IMR-90 (cell line): ENCODE measurements at regions not wholly inside any gene's neighbourhood (a gene's known extent, or its start where the extent isn't known, plus 50 kb on each side); places are given as distances from the start of the nearest gene placed in this dataset.

Source experiments
- ATAC-seq: fragments of 200-7000 bp; cut with Tn5 transposase; 2 replicates; pipeline ENCODE4 v1.9.1; 2020; ENCODE audit warnings: low read depth, mild to moderate bottlenecking, moderate library complexity
- BruUV-seq: library from RNA; stranded (reverse); fragments of 400-500 nt; replicated peaks from 2 replicates; lab custom pipeline; 2021; lab: Mats Ljungman, UMichigan
- CTCF ChIA-PET: fragments of 300-600 bp; formaldehyde crosslinking; extraction: SDS; loops from one replicate; lab custom pipeline; 2021; ENCODE audit warnings: antibody characterized with exemption; lab: Yijun Ruan, JAX
- POLR2A ChIA-PET: fragments of 300-600 bp; sonication (Branson Sonifier 250); formaldehyde crosslinking; loops from one replicate; lab custom pipeline; 2022; ENCODE audit warnings: antibody characterized with exemption; ENCODE audit not compliant: unreplicated experiment; lab: Charles Lee
- DNase-seq: peaks from one replicate; pipeline ENCODE4 v3.0.0; 2013
- H2AFZ ChIP-seq: replicated peaks from 2 replicates; pipeline ENCODE3; 2013; ENCODE audit warnings: low read length, mild to moderate bottlenecking; ENCODE audit not compliant: poor library complexity
- H2AK5ac ChIP-seq: 2 replicates; pipeline ENCODE4 v1.6.1; 2013; ENCODE audit warnings: low read depth, low read length, inconsistent platforms
- H2AK9ac ChIP-seq: replicated peaks from 2 replicates; pipeline ENCODE3; 2013; ENCODE audit warnings: mild to moderate bottlenecking, low read depth, low read length, moderate library complexity; ENCODE audit not compliant: poor library complexity
- H2BK120ac ChIP-seq: 2 replicates; pipeline ENCODE4 v1.6.1; 2013; ENCODE audit warnings: low read depth, low read length, inconsistent platforms
- H2BK15ac ChIP-seq: 3 replicates; pipeline ENCODE4 v1.6.1; 2013; ENCODE audit warnings: low read depth, low read length, inconsistent platforms
- H2BK20ac ChIP-seq: 2 replicates; pipeline ENCODE4 v1.6.1; 2013; ENCODE audit warnings: low read depth, mild to moderate bottlenecking, inconsistent platforms, low read length, moderate library complexity
- H2BK5ac ChIP-seq: 2 replicates; pipeline ENCODE4 v1.6.1; 2013; ENCODE audit warnings: mild to moderate bottlenecking, low read depth, low read length, inconsistent platforms; ENCODE audit not compliant: poor library complexity, severe bottlenecking
- H3K14ac ChIP-seq: replicated peaks from 2 replicates; pipeline ENCODE4 v1.6.1; 2013; ENCODE audit warnings: low read depth, low read length, inconsistent platforms
- H3K18ac ChIP-seq: 2 replicates; pipeline ENCODE4 v1.6.1; 2013; ENCODE audit warnings: low read depth, low read length, control low read depth
- H3K23ac ChIP-seq: 2 replicates; pipeline ENCODE4 v1.6.1; 2013; ENCODE audit warnings: low read depth, low read length, inconsistent platforms
- H3K27ac ChIP-seq: 2 replicates; pipeline ENCODE4 v1.5.1; 2013; ENCODE audit warnings: mild to moderate bottlenecking, control low read depth, low read length; ENCODE audit not compliant: insufficient read depth
- H3K27me3 ChIP-seq: 2 replicates; pipeline ENCODE4 v1.6.1; 2013; ENCODE audit warnings: low read length; ENCODE audit not compliant: control insufficient read depth, insufficient read depth
- H3K36me3 ChIP-seq: 2 replicates; pipeline ENCODE4 v1.6.1; 2013; ENCODE audit warnings: low read length, mixed read lengths; ENCODE audit not compliant: control insufficient read depth, insufficient read depth
- H3K4ac ChIP-seq: 2 replicates; pipeline ENCODE4 v1.6.1; 2013; ENCODE audit warnings: low read depth, low read length, inconsistent platforms
- H3K4me1 ChIP-seq: 2 replicates; pipeline ENCODE4 v1.6.1; 2013; ENCODE audit warnings: low read length, mixed read lengths; ENCODE audit not compliant: control insufficient read depth, insufficient read depth
- H3K4me2 ChIP-seq: 2 replicates; pipeline ENCODE4 v1.6.1; 2013; ENCODE audit warnings: low read depth, mild to moderate bottlenecking, control low read depth, low read length, moderate library complexity
- H3K4me3 ChIP-seq: 2 replicates; pipeline ENCODE4 v1.5.1; 2013; ENCODE audit warnings: low read depth, mild to moderate bottlenecking, control low read depth, low read length, moderate library complexity; ENCODE audit not compliant: insufficient read depth
- H3K56ac ChIP-seq: 2 replicates; pipeline ENCODE4 v1.6.1; 2013; ENCODE audit warnings: low read length, inconsistent platforms; ENCODE audit not compliant: insufficient read depth; ENCODE audit errors: extremely low read depth
- H3K79me1 ChIP-seq, 2 experiments: 2 replicates each; pipeline ENCODE4 v1.6.1; 2013; ENCODE audit warnings: low read length in 2 of 2, inconsistent platforms in 1 of 2, low read depth in 1 of 2
- H3K9ac ChIP-seq: 2 replicates; pipeline ENCODE4 v1.6.1; 2013; ENCODE audit warnings: low read depth, low read length, control low read depth
- H3K9me1 ChIP-seq: 2 replicates; pipeline ENCODE4 v1.6.1; 2013; ENCODE audit warnings: low read length, inconsistent platforms; ENCODE audit not compliant: insufficient read depth
- H3K9me3 ChIP-seq: 2 replicates; pipeline ENCODE4 v1.6.1; 2013; ENCODE audit warnings: low read length; ENCODE audit not compliant: control insufficient read depth, insufficient read depth
- H4K20me1 ChIP-seq: 2 replicates; pipeline ENCODE4 v1.6.1; 2013; ENCODE audit warnings: low read length, inconsistent platforms; ENCODE audit not compliant: insufficient read depth
- H4K5ac ChIP-seq: 2 replicates; pipeline ENCODE4 v1.6.1; 2013; ENCODE audit warnings: mild to moderate bottlenecking, low read depth, low read length, control low read depth
- H4K8ac ChIP-seq, 2 experiments: 2 replicates each; pipeline ENCODE4 v1.6.1; 2013; ENCODE audit warnings: low read depth in 2 of 2, low read length in 2 of 2, control low read depth in 1 of 2, inconsistent platforms in 1 of 2
- H4K91ac ChIP-seq: 2 replicates; pipeline ENCODE4 v1.6.1; 2013; ENCODE audit warnings: low read depth, low read length, inconsistent platforms; ENCODE audit not compliant: insufficient read depth
- BHLHE40 ChIP-seq: fragments of 150-350 bp; IDR thresholded peaks from 2 replicates; pipeline ENCODE4 v1.6.1; 2016; ENCODE audit warnings: mild to moderate bottlenecking, low read depth, low read length
- CEBPB ChIP-seq: IDR thresholded peaks from 2 replicates; pipeline ENCODE4 v1.6.1; 2012; ENCODE audit warnings: low read depth, low read length, improper control_type of control experiment
- CHD1 ChIP-seq: IDR thresholded peaks from 2 replicates; pipeline ENCODE4 v1.6.1; 2012; ENCODE audit warnings: low read depth, low read length, improper control_type of control experiment
- FOS ChIP-seq: fragments of 150-350 bp; IDR thresholded peaks from 2 replicates; pipeline ENCODE4 v1.6.1; 2016; ENCODE audit warnings: low read depth, low read length
- MAFK ChIP-seq: IDR thresholded peaks from 2 replicates; pipeline ENCODE4 v1.6.1; 2012; ENCODE audit warnings: low read depth, low read length, improper control_type of control experiment
- MAZ ChIP-seq: IDR thresholded peaks from 2 replicates; pipeline ENCODE4 v1.6.1; 2012; ENCODE audit warnings: low read depth, mild to moderate bottlenecking, low read length, improper control_type of control experiment, moderate library complexity, borderline replicate concordance
- MXI1 ChIP-seq: IDR thresholded peaks from 2 replicates; pipeline ENCODE4 v1.6.1; 2012; ENCODE audit warnings: low read depth, mild to moderate bottlenecking, low read length, moderate library complexity, borderline replicate concordance
- NFE2L2 ChIP-seq: fragments of 150-350 bp; IDR thresholded peaks from 2 replicates; pipeline ENCODE4 v1.6.1; 2016; ENCODE audit warnings: low read depth, mild to moderate bottlenecking, low read length
- POLR2A ChIP-seq: IDR thresholded peaks from 2 replicates; pipeline ENCODE4 v1.6.1; 2012; ENCODE audit warnings: mild to moderate bottlenecking, low read depth, low read length
- RAD21 ChIP-seq: IDR thresholded peaks from 2 replicates; pipeline ENCODE4 v1.6.1; 2012; ENCODE audit warnings: low read length, improper control_type of control experiment
- RCOR1 ChIP-seq: IDR thresholded peaks from 2 replicates; pipeline ENCODE4 v1.6.1; 2012; ENCODE audit warnings: mild to moderate bottlenecking, low read length, improper control_type of control experiment; ENCODE audit not compliant: insufficient replicate concordance
- RFX5 ChIP-seq: IDR thresholded peaks from 2 replicates; pipeline ENCODE4 v1.8.0; 2012; ENCODE audit warnings: low read depth, mild to moderate bottlenecking, low read length, moderate library complexity
- SMC3 ChIP-seq: fragments of 150-350 bp; IDR thresholded peaks from 2 replicates; pipeline ENCODE4 v1.6.1; 2016; ENCODE audit warnings: low read depth, mild to moderate bottlenecking, antibody characterized with exemption, low read length, moderate library complexity
- whole genome bisulfite sequencing, 2 experiments: methylation state at CpG; one replicate each; pipeline versions ENCODE4 v1.1.5 to v1.1.7; 2013; ENCODE audit warnings: missing lambda C conversion rate in 2 of 2; ENCODE audit not compliant: insufficient read length in 1 of 2; ENCODE audit errors: extremely low coverage in 2 of 2; 5-methylcytosine and 5-hydroxymethylcytosine counted together
- dilution Hi-C: fragments of 300-500 bp; cut with HindIII; formaldehyde crosslinking; loops from one replicate; pipeline ENCODE4 v1.14.3; 2018; ENCODE audit warnings: low sequenced_read_pairs; ENCODE audit not compliant: unreplicated experiment
- in situ Hi-C: fragments of 300-500 bp; cut with MboI; formaldehyde crosslinking; loops from 3 replicates; pipeline ENCODE4 v1.14.3; 2019; ENCODE audit warnings: low sequenced_read_pairs, inconsistent platforms, mixed read lengths
- intact Hi-C: fragments of 100-400 bp; cut with micrococcal nuclease; formaldehyde crosslinking; loops from 2 replicates; pipeline ENCODE4 v1.10.0; 2022
- TF ChIP-seq, protein P1 (sequence below): fragments of 150-350 bp; IDR thresholded peaks from 2 replicates; pipeline ENCODE4 v1.6.1; 2016; ENCODE audit warnings: low read depth, mild to moderate bottlenecking, low read length, moderate library complexity, borderline replicate concordance
- TF ChIP-seq, protein P2 (sequence below): fragments of 150-350 bp; IDR thresholded peaks from 2 replicates; pipeline ENCODE4 v1.6.1; 2017; ENCODE audit warnings: mild to moderate bottlenecking, antibody characterized with exemption, low read length, low read depth
- TF ChIP-seq, protein P3 (sequence below): conservative IDR thresholded peaks from 2 replicates; pipeline ENCODE4 v1.5.1; 2012; ENCODE audit warnings: mild to moderate bottlenecking, low read depth, low read length, improper control_type of control experiment

DNA sequence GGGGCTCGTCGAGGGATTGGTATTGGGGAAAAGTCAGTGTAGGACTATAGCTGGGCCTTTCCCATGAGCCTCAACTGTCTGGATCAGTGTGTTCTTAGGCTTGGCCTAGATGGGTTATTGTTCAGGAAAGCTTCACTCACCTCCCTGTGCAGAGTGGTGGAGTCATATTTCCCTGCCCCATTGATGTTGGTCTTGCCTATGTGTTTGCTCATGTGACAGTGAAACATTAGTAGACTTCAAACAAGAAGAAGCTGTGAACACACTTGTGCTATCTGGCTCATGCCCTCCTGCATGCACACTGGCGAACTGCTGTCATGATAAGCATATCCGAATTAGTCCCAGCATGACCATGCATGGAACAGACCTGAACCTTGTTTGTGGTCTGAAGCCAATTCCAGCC, 171.1 kb downstream of the DHX35 start:
- H2AK9ac ChIP-seq, result no peak overlapping the region
- no peak overlapping the region for H3K27ac ChIP-seq
- H3K4ac ChIP-seq, result no peak overlapping the region
- DNase-seq (no peak), ATAC-seq (no peak)
- H3K36me3 ChIP-seq, result no peaks in the 10 kb centered on the region
- no peaks in the 10 kb centered on the region for H3K9me1 ChIP-seq
- no peak overlapping the region for H3K9ac ChIP-seq
- intact Hi-C loops, result no loop called here
- no peak overlapping the region for H3K4me2 ChIP-seq
- dilution Hi-C loops, result no loop called here
- POLR2A ChIA-PET, result interaction anchor here (0.6 kb wide), 1 partner anchor 14 kb away, joined by 4 read pairs; no protein-coding TSS in a partner anchor
- no peak overlapping the region for H3K14ac ChIP-seq
- no peak overlapping the region for H3K56ac ChIP-seq
- no peak overlapping the region for H3K23ac ChIP-seq
- no peak overlapping the region for H3K18ac ChIP-seq
- CTCF ChIA-PET, result no interaction called here
- no peaks in the 10 kb centered on the region for H3K4me1 ChIP-seq
- H3K27me3 ChIP-seq, result no peaks in the 10 kb centered on the region
- in situ Hi-C loops, result no loop called here
- H3K4me3 ChIP-seq, result no peak overlapping the region
- H4K8ac ChIP-seq, result no peak overlapping the region
- no peaks in the 10 kb centered on the region for H3K9me3 ChIP-seq
- no peak overlapping the region for H2BK5ac ChIP-seq
- no peak overlapping the region for H4K91ac ChIP-seq
- H2AFZ ChIP-seq, result no peak overlapping the region
- H4K5ac ChIP-seq, result no peak overlapping the region
- H2BK20ac ChIP-seq, result no peak overlapping the region
- H4K20me1 ChIP-seq, result no peaks in the 10 kb centered on the region
- H2BK120ac ChIP-seq, result no peak overlapping the region
- no peak overlapping the region for H2BK15ac ChIP-seq
- BruUV-seq, result no TSS peak
- TF ChIP-seq, protein P1, sequence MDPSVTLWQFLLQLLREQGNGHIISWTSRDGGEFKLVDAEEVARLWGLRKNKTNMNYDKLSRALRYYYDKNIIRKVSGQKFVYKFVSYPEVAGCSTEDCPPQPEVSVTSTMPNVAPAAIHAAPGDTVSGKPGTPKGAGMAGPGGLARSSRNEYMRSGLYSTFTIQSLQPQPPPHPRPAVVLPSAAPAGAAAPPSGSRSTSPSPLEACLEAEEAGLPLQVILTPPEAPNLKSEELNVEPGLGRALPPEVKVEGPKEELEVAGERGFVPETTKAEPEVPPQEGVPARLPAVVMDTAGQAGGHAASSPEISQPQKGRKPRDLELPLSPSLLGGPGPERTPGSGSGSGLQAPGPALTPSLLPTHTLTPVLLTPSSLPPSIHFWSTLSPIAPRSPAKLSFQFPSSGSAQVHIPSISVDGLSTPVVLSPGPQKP, result no peak
- TF ChIP-seq RCOR1, result no peak
- no peak for TF ChIP-seq MAFK
- no peak for TF ChIP-seq NFE2L2
- no peak for TF ChIP-seq CEBPB
- TF ChIP-seq POLR2A, result no peak
- no peak for TF ChIP-seq MXI1
- no peak for TF ChIP-seq BHLHE40
- TF ChIP-seq, protein P2, sequence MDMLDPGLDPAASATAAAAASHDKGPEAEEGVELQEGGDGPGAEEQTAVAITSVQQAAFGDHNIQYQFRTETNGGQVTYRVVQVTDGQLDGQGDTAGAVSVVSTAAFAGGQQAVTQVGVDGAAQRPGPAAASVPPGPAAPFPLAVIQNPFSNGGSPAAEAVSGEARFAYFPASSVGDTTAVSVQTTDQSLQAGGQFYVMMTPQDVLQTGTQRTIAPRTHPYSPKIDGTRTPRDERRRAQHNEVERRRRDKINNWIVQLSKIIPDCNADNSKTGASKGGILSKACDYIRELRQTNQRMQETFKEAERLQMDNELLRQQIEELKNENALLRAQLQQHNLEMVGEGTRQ, result no peak
- TF ChIP-seq SMC3, result no peak
- TF ChIP-seq, protein P3, sequence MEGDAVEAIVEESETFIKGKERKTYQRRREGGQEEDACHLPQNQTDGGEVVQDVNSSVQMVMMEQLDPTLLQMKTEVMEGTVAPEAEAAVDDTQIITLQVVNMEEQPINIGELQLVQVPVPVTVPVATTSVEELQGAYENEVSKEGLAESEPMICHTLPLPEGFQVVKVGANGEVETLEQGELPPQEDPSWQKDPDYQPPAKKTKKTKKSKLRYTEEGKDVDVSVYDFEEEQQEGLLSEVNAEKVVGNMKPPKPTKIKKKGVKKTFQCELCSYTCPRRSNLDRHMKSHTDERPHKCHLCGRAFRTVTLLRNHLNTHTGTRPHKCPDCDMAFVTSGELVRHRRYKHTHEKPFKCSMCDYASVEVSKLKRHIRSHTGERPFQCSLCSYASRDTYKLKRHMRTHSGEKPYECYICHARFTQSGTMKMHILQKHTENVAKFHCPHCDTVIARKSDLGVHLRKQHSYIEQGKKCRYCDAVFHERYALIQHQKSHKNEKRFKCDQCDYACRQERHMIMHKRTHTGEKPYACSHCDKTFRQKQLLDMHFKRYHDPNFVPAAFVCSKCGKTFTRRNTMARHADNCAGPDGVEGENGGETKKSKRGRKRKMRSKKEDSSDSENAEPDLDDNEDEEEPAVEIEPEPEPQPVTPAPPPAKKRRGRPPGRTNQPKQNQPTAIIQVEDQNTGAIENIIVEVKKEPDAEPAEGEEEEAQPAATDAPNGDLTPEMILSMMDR, result no peak
- no peak for TF ChIP-seq RAD21
- TF ChIP-seq RFX5, result no peak
- no peak for TF ChIP-seq CHD1
- no peak for TF ChIP-seq FOS
- no peak for TF ChIP-seq MAZ
- no peak overlapping the region for H2AK5ac ChIP-seq
- no peaks in the 10 kb centered on the region for H3K79me1 ChIP-seq
- 70% methylated on average over 3 of the region's 4 CpGs; no CpG with 5 or more reads in 1 of the 2 experiments for WGBS, 2 experiments
